ENCODE measurements at regions not wholly inside any gene's neighbourhood (a gene's known extent, or its start where the extent isn't known, plus 50 kb on each side); places are given as distances from the start of the nearest gene placed in this dataset.

DNA sequence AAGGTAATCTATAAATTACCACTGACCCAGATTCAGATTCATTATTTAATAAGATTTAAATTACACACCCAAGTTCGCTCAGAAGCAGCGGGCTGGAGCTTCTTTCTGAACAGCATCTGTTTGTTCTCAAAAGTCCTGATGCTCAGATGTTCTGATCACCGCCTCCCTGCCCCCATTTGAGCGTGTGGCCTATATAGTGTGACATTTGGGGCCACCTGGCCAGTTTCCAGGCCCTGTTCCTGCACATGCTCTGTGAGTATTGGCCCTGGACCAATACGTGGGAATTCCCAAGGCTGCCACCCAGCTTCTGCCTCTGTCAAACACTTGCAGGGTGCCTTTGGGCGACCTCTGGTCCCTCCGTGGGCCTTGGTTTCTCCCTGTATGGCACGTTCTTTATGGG, 228.8 kb downstream of the TFAP2C start:
- TF ChIP-seq EZH2 (IDR thresholded peaks at IDR 0.05; ENCODE audit: borderline replicate concordance, low read length) = no peak
- TF ChIP-seq, protein P1, sequence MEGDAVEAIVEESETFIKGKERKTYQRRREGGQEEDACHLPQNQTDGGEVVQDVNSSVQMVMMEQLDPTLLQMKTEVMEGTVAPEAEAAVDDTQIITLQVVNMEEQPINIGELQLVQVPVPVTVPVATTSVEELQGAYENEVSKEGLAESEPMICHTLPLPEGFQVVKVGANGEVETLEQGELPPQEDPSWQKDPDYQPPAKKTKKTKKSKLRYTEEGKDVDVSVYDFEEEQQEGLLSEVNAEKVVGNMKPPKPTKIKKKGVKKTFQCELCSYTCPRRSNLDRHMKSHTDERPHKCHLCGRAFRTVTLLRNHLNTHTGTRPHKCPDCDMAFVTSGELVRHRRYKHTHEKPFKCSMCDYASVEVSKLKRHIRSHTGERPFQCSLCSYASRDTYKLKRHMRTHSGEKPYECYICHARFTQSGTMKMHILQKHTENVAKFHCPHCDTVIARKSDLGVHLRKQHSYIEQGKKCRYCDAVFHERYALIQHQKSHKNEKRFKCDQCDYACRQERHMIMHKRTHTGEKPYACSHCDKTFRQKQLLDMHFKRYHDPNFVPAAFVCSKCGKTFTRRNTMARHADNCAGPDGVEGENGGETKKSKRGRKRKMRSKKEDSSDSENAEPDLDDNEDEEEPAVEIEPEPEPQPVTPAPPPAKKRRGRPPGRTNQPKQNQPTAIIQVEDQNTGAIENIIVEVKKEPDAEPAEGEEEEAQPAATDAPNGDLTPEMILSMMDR (IDR thresholded peaks at IDR 0.05; ENCODE audit: low read length) = no peak
